Lower lobe of right lung (tissue), 2 donors: ENCODE measurements at regions not wholly inside any gene's neighbourhood (a gene's known extent, or its start where the extent isn't known, plus 50 kb on each side); places are given as distances from the start of the nearest gene placed in this dataset.

Experiments
- ATAC-seq, 2 donors: fragments of 200-7000 bp; cut with Tn5 transposase; one replicate each; pipeline ENCODE4 v1.9.1; 2020 to 2022; ENCODE audit warnings: mild to moderate bottlenecking in 2 of 2, moderate library complexity in 2 of 2
- DNase-seq: peaks from one replicate; pipeline ENCODE4 v3.0.0-alpha.2; 2020
- H3K27ac ChIP-seq: fragments of 200-600 bp; one replicate; pipeline ENCODE4 v1.8.0; 2022
- H3K27me3 ChIP-seq: fragments of 200-600 bp; one replicate; pipeline ENCODE4 v1.8.0; 2022; ENCODE audit warnings: low read depth
- H3K36me3 ChIP-seq: fragments of 200-600 bp; one replicate; pipeline ENCODE4 v1.8.0; 2022; ENCODE audit warnings: mild to moderate bottlenecking
- H3K4me1 ChIP-seq: fragments of 200-600 bp; one replicate; pipeline ENCODE4 v1.8.0; 2022
- H3K4me3 ChIP-seq: fragments of 200-600 bp; one replicate; pipeline ENCODE4 v1.8.0; 2022; ENCODE audit warnings: mild to moderate bottlenecking
- H3K9me3 ChIP-seq: fragments of 200-600 bp; one replicate; pipeline ENCODE4 v1.8.0; 2022
- intact Hi-C: fragments of 100-400 bp; cut with DNase I; formaldehyde crosslinking; loops from one replicate; pipeline ENCODE4 v1.11.0; 2022
- TF ChIP-seq, protein P1 (sequence below): fragments of 200-600 bp; IDR thresholded peaks from one replicate; pipeline ENCODE4 v1.8.0; 2022; ENCODE audit warnings: antibody characterized with exemption, mild to moderate bottlenecking
- donor health status: DM: no; HTN: yes; CAD: no; lungs with severe emphysema.

DNA sequence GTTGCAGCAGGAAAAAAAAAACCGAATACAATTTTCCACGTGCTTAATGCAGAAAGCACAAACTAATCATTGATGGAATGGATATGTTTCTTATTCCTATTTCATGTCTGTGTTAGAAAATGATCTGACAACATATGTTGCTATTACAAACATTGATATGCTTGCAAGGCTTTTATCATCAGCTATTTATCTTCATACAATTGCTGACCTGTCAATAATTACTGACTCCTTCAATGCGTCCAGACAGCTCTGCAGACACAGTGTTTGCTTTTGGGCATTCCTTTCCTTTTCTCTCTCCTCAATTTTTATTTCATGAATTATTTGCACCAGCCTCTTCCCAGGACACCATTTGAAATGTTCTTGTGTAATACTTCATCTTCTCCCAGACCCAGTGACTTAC lies 246.2 kb downstream of the SEC23IP start:
- TF ChIP-seq, protein P1, sequence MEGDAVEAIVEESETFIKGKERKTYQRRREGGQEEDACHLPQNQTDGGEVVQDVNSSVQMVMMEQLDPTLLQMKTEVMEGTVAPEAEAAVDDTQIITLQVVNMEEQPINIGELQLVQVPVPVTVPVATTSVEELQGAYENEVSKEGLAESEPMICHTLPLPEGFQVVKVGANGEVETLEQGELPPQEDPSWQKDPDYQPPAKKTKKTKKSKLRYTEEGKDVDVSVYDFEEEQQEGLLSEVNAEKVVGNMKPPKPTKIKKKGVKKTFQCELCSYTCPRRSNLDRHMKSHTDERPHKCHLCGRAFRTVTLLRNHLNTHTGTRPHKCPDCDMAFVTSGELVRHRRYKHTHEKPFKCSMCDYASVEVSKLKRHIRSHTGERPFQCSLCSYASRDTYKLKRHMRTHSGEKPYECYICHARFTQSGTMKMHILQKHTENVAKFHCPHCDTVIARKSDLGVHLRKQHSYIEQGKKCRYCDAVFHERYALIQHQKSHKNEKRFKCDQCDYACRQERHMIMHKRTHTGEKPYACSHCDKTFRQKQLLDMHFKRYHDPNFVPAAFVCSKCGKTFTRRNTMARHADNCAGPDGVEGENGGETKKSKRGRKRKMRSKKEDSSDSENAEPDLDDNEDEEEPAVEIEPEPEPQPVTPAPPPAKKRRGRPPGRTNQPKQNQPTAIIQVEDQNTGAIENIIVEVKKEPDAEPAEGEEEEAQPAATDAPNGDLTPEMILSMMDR = no peak
- DNase-seq (no peak), ATAC-seq (no peak)
- no peaks in the 10 kb centered on the region for H3K36me3 ChIP-seq
- intact Hi-C loops = no loop called here
- no peaks in the 10 kb centered on the region for H3K27me3 ChIP-seq
- H3K4me3 ChIP-seq = no peak overlapping the region
- no peaks in the 10 kb centered on the region for H3K4me1 ChIP-seq
- no peak overlapping the region for H3K27ac ChIP-seq
- H3K9me3 ChIP-seq = no peaks in the 10 kb centered on the region

DNA sequence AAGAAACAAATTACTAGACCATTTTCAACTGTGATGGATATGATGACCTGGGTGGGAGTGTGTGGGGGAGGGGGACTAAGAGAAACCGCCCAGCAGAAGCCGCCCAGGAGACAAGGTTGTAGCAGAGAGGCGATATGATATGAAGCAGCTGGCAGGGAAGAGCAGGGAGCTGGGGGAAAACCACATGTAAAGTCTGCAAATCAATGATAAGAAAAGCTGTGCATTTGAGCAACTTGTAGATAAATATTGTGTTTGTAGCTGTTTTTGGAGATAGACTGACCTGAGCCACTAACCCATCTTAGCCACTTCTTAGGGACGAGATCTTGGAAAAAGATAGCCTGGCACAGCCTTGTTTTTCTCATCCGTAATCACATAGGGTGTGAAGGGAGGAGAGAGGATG lies 252.6 kb downstream of the SEC23IP start:
- TF ChIP-seq, protein P1 = no peak
- no peak overlapping the region for H3K27ac ChIP-seq
- H3K27me3 ChIP-seq = no peaks in the 10 kb centered on the region
- intact Hi-C loops = no loop called here
- ATAC-seq = no peak
- H3K9me3 ChIP-seq = no peaks in the 10 kb centered on the region
- H3K4me1 ChIP-seq = no peaks in the 10 kb centered on the region
- no peak for DNase-seq
- no peak overlapping the region for H3K4me3 ChIP-seq
- H3K36me3 ChIP-seq = no peaks in the 10 kb centered on the region

DNA sequence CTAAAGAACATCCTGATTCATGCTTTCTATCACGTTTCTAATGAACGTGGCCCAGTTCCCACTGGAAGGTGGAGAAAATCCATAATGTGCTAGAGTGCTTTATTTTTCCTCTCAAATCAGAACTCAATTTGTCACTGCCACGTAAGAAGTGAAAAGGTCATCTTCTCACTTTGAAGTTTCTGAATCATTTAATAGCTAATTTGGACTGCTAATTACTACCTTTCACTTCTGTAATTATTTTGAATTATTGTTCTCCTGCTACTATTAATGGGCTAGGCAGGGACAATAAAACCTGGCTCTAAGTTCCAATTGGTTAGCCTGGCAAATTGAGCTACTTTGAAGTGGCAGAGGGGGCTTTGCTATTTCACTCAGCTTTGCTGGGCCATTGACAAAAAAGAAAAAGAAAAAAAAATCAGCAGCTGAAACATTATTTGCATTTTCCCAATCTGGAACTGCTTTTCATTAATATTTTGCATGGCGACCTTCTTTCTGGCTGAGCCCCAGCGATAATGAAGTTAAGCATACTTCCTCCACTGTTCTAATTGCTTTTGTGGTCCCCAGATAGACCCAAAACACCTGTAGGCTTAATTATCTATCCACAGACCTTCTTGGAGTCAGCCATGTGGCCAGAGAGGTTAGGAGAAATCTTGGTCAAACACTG lies 264.2 kb downstream of the SEC23IP start:
- H3K27me3 ChIP-seq = no peaks in the 10 kb centered on the region
- intact Hi-C loops = no loop called here
- H3K36me3 ChIP-seq = no peaks in the 10 kb centered on the region
- ATAC-seq (no peak), DNase-seq (no peak)
- H3K4me3 ChIP-seq = no peak overlapping the region
- H3K4me1 ChIP-seq = no peaks in the 10 kb centered on the region
- no peak overlapping the region for H3K27ac ChIP-seq
- TF ChIP-seq, protein P1 = no peak
- no peaks in the 10 kb centered on the region for H3K9me3 ChIP-seq

DNA sequence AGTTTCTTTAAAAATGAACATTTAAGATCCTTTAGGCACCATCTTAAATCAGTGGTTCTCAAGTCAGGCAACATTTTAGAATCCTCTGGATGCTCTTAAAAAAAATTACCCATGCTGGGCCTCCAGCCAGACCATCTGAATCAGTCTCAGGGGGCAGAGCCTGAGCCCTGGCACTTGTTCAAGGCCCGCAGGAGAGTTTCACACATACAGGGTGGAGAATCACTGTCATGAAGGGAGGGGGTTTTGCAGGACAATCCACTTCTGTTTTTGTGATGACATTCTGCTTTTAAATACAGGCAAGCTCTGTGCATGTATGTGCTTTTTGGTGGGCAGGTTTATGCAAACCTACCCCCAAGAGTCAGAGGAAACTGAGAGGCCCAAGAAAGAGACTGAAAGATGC lies 268.6 kb downstream of the SEC23IP start:
- ATAC-seq (no peak), DNase-seq (no peak)
- Histone ChIP-seq H3K4me1 (no peaks in the 10 kb centered on the region), H3K36me3 (no peaks in the 10 kb centered on the region), H3K4me3 (no peak overlapping the region), H3K27ac (no peak overlapping the region), H3K27me3 (no peaks in the 10 kb centered on the region), H3K9me3 (no peaks in the 10 kb centered on the region)
- TF ChIP-seq, protein P1 = no peak
- intact Hi-C loops = no loop called here

DNA sequence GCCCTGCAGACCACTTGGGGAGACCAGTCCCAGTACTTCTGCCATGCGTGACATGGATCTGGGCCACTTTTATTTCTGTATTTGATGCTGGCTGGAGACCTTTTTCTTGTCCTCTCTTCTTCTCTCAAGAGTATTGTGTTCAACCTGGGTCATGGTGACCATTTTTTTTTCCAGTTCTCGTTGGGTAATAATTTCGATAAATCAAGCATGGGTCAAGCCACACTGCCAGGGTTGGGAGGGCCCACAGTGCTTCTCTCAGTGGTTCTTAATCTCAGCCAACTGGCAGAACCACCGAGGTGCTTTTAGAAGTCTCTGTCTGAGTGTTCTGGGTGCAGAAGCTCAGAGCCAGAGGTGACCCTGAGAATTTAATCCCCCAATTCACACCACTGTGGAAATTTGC lies 269.9 kb downstream of the SEC23IP start:
- no peak overlapping the region for H3K4me3 ChIP-seq
- H3K4me1 ChIP-seq = no peaks in the 10 kb centered on the region
- H3K27ac ChIP-seq = no peak overlapping the region
- TF ChIP-seq, protein P1 = no peak
- H3K36me3 ChIP-seq = no peaks in the 10 kb centered on the region
- no peaks in the 10 kb centered on the region for H3K9me3 ChIP-seq
- no peak for ATAC-seq
- no peak for DNase-seq
- intact Hi-C loops = no loop called here
- no peaks in the 10 kb centered on the region for H3K27me3 ChIP-seq
